Mesothelial cell of epicardium (in vitro differentiated cells): ENCODE measurements at regions not wholly inside any gene's neighbourhood (a gene's known extent, or its start where the extent isn't known, plus 50 kb on each side); places are given as distances from the start of the nearest gene placed in this dataset.

Source experiments
- DNase-seq, 2 experiments: peaks; one replicate each; pipeline ENCODE4 v3.0.0; 2021; ENCODE audit warnings: low spot score in 2 of 2; ENCODE audit not compliant: unreplicated experiment in 2 of 2
- H3K27ac Mint-ChIP-seq: 2 replicates; pipeline ENCODE4 v1.8.0; 2021; ENCODE audit warnings: mixed read lengths
- H3K27me3 Mint-ChIP-seq: 2 replicates; pipeline ENCODE4 v1.8.0; 2021; ENCODE audit warnings: low read depth, mixed read lengths
- H3K36me3 Mint-ChIP-seq: 2 replicates; pipeline ENCODE4 v1.8.0; 2021; ENCODE audit warnings: mixed read lengths
- H3K4me1 Mint-ChIP-seq: 2 replicates; pipeline ENCODE4 v1.8.0; 2021; ENCODE audit warnings: mixed read lengths
- H3K4me3 Mint-ChIP-seq: 2 replicates; pipeline ENCODE4 v1.8.0; 2021; ENCODE audit warnings: mild to moderate bottlenecking, moderate library complexity, mixed read lengths
- H3K9me3 Mint-ChIP-seq: 2 replicates; pipeline ENCODE4 v1.8.0; 2021; ENCODE audit warnings: mixed read lengths
- TF ChIP-seq, protein P1 (sequence below): fragments of 200-600 bp; sonication (generic); IDR thresholded peaks from one replicate; pipeline ENCODE4 v1.5.0; 2021; ENCODE audit warnings: antibody characterized with exemption; ENCODE audit not compliant: unreplicated experiment

DNA sequence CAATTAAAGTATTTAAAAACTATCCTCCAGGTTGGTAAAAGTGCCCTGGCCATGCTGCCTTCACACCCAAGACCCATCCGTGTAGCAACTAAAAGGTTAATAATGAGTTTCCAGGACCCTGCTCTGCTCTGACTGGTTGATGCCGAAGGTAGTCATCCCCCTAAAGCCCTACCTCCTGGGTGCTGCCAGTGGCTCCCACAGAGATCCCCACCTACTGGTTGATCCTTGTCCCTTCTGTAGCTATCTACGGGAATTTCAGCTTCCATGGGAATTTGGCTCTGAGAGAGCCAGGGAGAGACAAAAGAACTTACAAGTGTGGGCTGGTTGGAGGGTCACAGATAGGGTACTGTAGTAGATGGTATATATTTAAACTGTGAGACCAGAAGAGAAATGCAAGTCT, 110.6 kb upstream of the NANOGP8 start:
- peaks cover 29% of the 10 kb centered on the region for H3K9me3 Mint-ChIP-seq
- no peaks in the 10 kb centered on the region for H3K27me3 Mint-ChIP-seq
- no peak overlapping the region for H3K27ac Mint-ChIP-seq
- peaks cover 17% of the 10 kb centered on the region for H3K4me1 Mint-ChIP-seq
- no peak for DNase-seq
- no peak overlapping the region for H3K4me3 Mint-ChIP-seq
- TF ChIP-seq, protein P1, sequence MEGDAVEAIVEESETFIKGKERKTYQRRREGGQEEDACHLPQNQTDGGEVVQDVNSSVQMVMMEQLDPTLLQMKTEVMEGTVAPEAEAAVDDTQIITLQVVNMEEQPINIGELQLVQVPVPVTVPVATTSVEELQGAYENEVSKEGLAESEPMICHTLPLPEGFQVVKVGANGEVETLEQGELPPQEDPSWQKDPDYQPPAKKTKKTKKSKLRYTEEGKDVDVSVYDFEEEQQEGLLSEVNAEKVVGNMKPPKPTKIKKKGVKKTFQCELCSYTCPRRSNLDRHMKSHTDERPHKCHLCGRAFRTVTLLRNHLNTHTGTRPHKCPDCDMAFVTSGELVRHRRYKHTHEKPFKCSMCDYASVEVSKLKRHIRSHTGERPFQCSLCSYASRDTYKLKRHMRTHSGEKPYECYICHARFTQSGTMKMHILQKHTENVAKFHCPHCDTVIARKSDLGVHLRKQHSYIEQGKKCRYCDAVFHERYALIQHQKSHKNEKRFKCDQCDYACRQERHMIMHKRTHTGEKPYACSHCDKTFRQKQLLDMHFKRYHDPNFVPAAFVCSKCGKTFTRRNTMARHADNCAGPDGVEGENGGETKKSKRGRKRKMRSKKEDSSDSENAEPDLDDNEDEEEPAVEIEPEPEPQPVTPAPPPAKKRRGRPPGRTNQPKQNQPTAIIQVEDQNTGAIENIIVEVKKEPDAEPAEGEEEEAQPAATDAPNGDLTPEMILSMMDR, result no peak
- peaks cover 21% of the 10 kb centered on the region for H3K36me3 Mint-ChIP-seq

DNA sequence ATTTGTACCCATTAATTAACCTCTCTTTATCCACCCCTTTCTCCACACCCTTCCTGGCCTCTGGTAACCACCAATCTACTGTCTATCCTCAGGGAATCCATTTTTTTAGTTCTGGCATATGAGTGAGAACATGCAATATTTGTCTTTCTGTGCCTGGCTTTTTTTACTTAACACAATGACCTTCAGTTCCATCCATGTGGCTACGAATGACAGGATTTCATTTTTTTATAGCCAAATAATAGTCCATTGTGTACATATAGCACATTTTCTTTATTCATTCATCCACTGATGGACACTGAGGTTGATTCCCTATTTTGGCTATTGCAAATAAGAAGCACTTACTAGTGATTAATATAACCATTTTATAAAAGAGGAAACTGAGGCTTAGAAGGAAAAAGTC, 109.9 kb upstream of the NANOGP8 start:
- Mint-ChIP-seq H3K27me3 (no peaks in the 10 kb centered on the region), H3K27ac (no peak overlapping the region), H3K9me3 (peaks cover 36% of the 10 kb centered on the region), H3K36me3 (peaks cover 27% of the 10 kb centered on the region), H3K4me1 (peaks cover 17% of the 10 kb centered on the region), H3K4me3 (no peak overlapping the region)
- DNase-seq, result no peak
- TF ChIP-seq, protein P1, result no peak

DNA sequence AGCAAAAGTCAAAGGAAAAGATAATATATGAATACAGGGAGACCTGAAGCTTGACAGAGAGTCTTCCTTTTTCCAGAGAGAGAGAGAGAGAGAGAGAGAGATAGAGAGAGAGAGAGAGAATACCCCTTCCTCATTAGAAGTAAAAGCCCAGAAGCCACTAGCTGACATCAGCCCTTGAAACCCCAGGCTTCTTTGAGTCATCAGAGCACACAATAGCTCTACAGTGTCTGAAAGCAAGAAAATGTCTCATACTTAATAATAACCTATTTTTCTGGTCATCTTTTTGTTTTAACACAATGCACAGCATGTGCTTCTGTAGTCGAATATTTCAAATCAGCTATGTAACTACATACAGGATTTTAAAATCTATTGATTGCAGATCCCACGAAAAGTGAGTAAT, 109.2 kb upstream of the NANOGP8 start:
- no peak for DNase-seq
- TF ChIP-seq, protein P1, result no peak
- H3K27ac Mint-ChIP-seq, result no peak overlapping the region
- H3K4me1 Mint-ChIP-seq, result peaks cover 17% of the 10 kb centered on the region
- peaks cover 43% of the 10 kb centered on the region for H3K9me3 Mint-ChIP-seq
- H3K4me3 Mint-ChIP-seq, result no peak overlapping the region
- no peaks in the 10 kb centered on the region for H3K27me3 Mint-ChIP-seq
- H3K36me3 Mint-ChIP-seq, result peaks cover 32% of the 10 kb centered on the region

DNA sequence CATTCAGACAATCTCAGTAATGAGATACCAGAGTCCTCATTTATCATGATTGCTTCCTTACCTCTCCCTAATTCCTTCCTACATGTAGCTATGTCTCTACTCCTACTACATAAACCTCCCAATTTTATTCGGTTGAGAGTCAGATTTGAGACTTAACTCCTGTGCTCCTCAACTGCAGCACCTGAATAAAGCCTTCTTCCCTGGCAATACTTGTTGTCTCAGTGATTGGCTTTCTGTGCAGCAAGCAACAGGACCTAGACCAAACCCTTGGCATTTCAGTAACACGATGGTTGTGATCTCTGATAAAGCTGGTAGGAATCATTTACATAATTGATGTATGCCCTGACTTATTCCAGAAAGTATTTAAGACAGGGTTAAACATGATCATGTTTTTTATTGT, 106.7 kb upstream of the NANOGP8 start:
- Mint-ChIP-seq H3K4me1 (peaks cover 2% of the 10 kb centered on the region), H3K9me3 (peaks cover 56% of the 10 kb centered on the region), H3K27ac (no peak overlapping the region), H3K36me3 (peaks cover 34% of the 10 kb centered on the region), H3K27me3 (no peaks in the 10 kb centered on the region), H3K4me3 (no peak overlapping the region)
- TF ChIP-seq, protein P1, result no peak
- DNase-seq, result no peak

DNA sequence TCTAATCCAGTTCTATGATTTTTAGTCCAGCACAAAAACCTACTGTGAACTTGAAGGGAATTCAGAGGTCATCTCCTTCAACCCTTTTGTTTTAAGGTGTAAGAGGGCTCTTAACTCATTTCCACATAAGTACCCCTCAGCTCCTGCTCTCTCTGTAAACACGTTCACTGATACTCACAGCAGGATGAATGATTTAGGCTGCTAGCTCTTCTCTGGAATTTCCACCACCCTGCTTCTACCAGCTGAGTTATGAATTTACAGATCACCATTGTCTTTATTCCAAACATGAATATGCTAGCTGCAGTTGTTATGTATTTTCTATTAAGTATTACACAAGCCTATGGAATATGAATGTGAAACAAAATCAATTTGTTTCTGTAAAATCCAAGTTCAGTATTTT, 101.3 kb upstream of the NANOGP8 start:
- H3K27ac Mint-ChIP-seq, result no peak overlapping the region
- no peak for DNase-seq
- no peak overlapping the region for H3K4me3 Mint-ChIP-seq
- H3K27me3 Mint-ChIP-seq, result no peaks in the 10 kb centered on the region
- H3K9me3 Mint-ChIP-seq, result peaks cover 34% of the 10 kb centered on the region
- peaks cover 19% of the 10 kb centered on the region for H3K4me1 Mint-ChIP-seq
- peaks cover 19% of the 10 kb centered on the region for H3K36me3 Mint-ChIP-seq
- TF ChIP-seq, protein P1, result no peak

DNA sequence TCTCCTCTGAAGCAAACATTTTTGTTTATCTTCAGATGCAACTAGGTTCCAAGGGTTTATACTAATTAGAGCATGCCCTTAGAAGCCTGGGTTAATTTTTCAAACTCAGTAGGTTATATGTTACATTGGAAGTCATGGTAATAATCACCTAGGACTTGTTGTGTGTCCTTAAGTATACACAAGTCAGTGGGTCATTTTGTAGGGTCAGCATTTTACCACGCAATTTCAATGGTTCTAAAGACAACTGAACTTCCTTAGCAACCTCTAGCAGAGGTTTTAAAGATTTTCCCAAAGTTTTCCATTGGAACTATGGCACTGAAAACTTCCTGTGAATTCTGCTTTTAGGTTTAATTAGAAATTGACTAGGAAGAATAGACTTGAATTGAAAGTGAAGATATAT, 99.6 kb upstream of the NANOGP8 start:
- Mint-ChIP-seq H3K36me3 (peaks cover 3% of the 10 kb centered on the region), H3K27ac (no peak overlapping the region), H3K4me1 (peaks cover 19% of the 10 kb centered on the region), H3K9me3 (peaks cover 17% of the 10 kb centered on the region), H3K27me3 (no peaks in the 10 kb centered on the region), H3K4me3 (no peak overlapping the region)
- TF ChIP-seq, protein P1, result no peak
- no peak for DNase-seq
